IPS-NIHi11 (cell line): ENCODE measurements at regions not wholly inside any gene's neighbourhood (a gene's known extent, or its start where the extent isn't known, plus 50 kb on each side); places are given as distances from the start of the nearest gene placed in this dataset.
"Not testable (repeated sequence)": the region's sequence is repeated elsewhere in the genome, so short reads cannot be mapped to it uniquely, and the experiment has no call there.

Source experiments
- DNase-seq: peaks from one replicate; pipeline ENCODE4 v3.0.0; 2012; ENCODE audit warnings: mixed read lengths, low spot score

GRCh38 chr3:164927728-164928127 lies 150.6 kb downstream of the SI start:
- no peak for DNase-seq

- DNase-seq, result no peak
These were observed 159.4 kb downstream of the SI start for GRCh38 chr3:164918905-164919304.

- no peak for DNase-seq
These were observed 165.4 kb downstream of the SI start for GRCh38 chr3:164912916-164913315.

GRCh38 chr3:164903820-164904451 lies 174.4 kb downstream of the SI start:
- no peak for DNase-seq

- no peak for DNase-seq
These were observed 181.0 kb downstream of the SI start for GRCh38 chr3:164897342-164897741.

GRCh38 chr3:164890061-164890460 lies 188.2 kb downstream of the SI start:
- DNase-seq, result no peak

GRCh38 chr3:164883171-164883570 lies 195.1 kb downstream of the SI start:
- DNase-seq, result no peak

- DNase-seq, result no peak
These were observed 199.1 kb downstream of the SI start for GRCh38 chr3:164879201-164879600.

GRCh38 chr3:164864454-164864853 lies 213.8 kb downstream of the SI start:
- no peak for DNase-seq

- no peak for DNase-seq
These were observed 225.4 kb downstream of the SI start for GRCh38 chr3:164852866-164853265.

- no peak for DNase-seq
These were observed 226.4 kb downstream of the SI start for GRCh38 chr3:164851905-164852304.

- no peak for DNase-seq
These were observed 227.1 kb downstream of the SI start for GRCh38 chr3:164851204-164851603.

GRCh38 chr3:164848923-164849322 lies 229.4 kb downstream of the SI start:
- DNase-seq, result no peak

GRCh38 chr3:164845739-164846138 lies 232.6 kb downstream of the SI start:
- no peak for DNase-seq

GRCh38 chr3:164832216-164832615 lies 246.1 kb downstream of the SI start:
- no peak for DNase-seq

GRCh38 chr3:164818318-164818717 lies 260.0 kb downstream of the SI start:
- no peak for DNase-seq

GRCh38 chr3:164814106-164814505 lies 264.2 kb downstream of the SI start:
- DNase-seq, result no peak

GRCh38 chr3:164812042-164812441 lies 266.3 kb downstream of the SI start:
- no peak for DNase-seq

- no peak for DNase-seq
These were observed 272.1 kb downstream of the SI start for GRCh38 chr3:164806188-164806587.

- DNase-seq, result no peak
These were observed 284.2 kb downstream of the SI start for GRCh38 chr3:164794099-164794498.

- no peak for DNase-seq
These were observed 287.0 kb downstream of the SI start for GRCh38 chr3:164791263-164791662.

- DNase-seq, result not testable (repeated sequence)
These were observed 293.9 kb downstream of the SI start for GRCh38 chr3:164784407-164784806.

GRCh38 chr3:164781755-164782154 lies 296.5 kb downstream of the SI start:
- no peak for DNase-seq

GRCh38 chr3:164779816-164780215 lies 298.5 kb downstream of the SI start:
- DNase-seq, result no peak

GRCh38 chr3:164752812-164753211 lies 325.5 kb downstream of the SI start:
- no peak for DNase-seq
